NCI-H1092 treated with DMSO at 0.1 percent for 48 hours (cell line): ENCODE measurements at regions not wholly inside any gene's neighbourhood (a gene's known extent, or its start where the extent isn't known, plus 50 kb on each side); places are given as distances from the start of the nearest gene placed in this dataset.

ENCODE experiments used
- DNase-seq: peaks from one replicate; lab custom pipeline; 2025; lab: John Stamatoyannopoulos, UW

GRCh38 chr16:86198206-86199118, 299.5 kb downstream of the IRF8 start:
- DNase-seq = no peak

DNA sequence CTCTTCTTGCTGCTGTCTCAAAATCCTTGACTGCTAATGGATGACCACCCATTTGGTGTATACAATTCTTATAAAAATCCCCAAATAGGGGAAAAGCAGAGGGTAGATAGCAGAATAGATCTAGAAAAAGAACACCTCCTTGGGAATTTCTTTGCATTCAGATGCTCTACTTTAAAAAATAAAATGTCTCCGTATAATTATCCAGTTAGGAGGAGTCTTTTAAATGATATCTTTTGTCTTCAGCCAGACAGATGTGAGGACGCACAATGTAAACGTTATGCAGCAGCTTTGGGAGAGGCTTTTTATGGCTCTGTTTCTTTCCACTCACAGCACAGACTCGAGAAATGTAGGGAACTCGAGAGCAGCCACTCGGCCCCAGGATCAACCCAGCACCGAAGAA, 300.2 kb downstream of the IRF8 start:
- DNase-seq = no peak

DNA sequence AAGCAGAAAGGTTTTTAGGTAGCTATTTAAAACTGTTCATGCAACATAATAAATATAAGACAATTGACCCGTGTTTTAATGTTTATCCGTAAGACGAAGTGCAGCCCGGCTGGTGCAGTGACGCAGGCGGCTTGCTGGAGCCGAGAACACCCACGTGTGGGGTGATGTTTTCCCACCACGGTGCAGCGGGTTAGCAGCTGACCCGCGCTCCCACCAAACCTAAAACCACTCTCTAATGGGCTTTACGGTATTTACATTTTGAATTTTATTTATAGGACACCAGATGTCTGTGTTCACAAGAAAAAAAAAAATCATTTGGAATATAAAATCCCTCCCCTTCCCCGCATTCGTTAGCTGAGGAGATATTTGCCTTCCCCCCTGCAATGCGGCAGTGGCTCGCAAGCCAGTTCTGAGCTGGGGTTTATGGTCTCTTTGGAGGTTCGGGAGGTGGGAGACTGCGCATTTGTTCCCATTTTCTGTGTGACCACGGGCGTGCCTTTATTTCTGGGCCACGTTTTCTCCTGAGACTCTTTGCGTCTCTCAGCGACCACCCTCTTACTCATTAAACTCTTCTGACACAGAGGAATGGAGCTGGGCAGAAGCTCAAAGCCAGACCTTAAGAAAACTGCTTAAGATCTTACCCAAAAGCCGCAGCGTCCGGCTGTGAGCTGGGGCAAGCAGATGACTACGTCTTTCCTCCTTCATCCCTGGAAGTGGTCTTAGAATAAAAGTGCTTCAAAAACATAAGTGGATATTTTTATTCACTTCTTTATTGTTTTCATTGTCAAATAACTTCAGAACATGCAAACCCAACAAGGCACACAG, 301.1 kb downstream of the IRF8 start:
- DNase-seq = no peak

DNA sequence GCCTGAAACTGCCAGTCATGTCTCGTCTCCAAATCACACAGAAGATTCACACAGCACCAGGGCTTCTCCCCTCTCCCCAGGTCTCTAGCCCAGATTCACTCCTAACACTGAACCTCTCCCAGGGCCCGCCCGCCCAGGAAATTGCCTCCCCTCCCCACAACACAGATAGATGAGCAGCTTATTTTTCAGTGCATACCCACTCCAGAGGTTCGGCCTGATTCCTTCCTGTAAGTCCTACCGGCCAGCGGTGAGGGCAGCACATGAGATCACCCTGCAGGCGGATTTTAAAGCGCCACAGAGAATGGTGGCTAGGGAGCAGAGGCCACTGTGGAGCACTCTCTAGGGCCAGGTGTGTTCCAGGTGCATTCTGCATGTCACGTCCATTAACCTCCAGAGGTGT, 301.8 kb downstream of the IRF8 start:
- no peak for DNase-seq

DNA sequence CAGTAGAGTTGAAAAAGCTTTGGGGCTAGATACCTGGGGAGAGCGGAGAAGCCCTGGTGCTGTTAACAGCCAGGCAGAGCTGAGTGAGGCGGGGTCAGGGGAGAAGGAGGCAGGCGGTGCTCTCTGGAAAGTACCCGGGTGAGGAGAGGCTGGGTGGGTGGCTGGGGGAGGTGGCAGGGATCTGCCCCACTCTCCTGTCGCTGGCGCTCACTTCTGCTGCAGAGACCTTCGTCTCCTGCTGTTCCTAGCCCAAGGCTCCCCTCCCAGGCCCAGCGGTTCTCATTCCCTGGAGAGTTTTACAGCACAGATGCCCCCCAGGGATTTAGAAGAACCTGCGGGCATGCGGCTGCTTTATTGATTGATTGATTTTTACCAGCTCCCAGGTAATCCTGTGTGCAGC, 302.8 kb downstream of the IRF8 start:
- no peak for DNase-seq

DNA sequence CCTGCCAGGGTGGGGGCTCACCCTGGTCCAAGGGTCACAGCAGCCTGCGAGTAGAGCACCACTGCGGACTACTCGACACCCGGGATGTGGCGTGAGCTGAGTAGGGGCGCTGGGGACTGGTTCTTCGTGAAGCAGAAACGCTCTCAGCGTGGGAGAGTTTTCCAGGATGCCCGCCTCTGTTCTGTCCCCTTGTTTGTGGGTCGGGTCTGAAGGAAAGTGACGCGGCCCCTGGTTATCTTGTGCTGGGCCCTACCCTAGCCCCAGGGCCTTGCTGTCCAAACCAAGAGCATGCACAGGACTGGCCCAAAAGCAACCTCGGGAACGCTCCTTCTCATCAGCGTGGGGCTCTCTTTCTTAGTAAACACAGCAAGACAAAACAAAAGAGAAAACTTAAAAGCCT, 303.3 kb downstream of the IRF8 start:
- DNase-seq = no peak

- no peak for DNase-seq
Observed at GRCh38 chr16:86202760-86203426, 303.9 kb downstream of the IRF8 start.

DNA sequence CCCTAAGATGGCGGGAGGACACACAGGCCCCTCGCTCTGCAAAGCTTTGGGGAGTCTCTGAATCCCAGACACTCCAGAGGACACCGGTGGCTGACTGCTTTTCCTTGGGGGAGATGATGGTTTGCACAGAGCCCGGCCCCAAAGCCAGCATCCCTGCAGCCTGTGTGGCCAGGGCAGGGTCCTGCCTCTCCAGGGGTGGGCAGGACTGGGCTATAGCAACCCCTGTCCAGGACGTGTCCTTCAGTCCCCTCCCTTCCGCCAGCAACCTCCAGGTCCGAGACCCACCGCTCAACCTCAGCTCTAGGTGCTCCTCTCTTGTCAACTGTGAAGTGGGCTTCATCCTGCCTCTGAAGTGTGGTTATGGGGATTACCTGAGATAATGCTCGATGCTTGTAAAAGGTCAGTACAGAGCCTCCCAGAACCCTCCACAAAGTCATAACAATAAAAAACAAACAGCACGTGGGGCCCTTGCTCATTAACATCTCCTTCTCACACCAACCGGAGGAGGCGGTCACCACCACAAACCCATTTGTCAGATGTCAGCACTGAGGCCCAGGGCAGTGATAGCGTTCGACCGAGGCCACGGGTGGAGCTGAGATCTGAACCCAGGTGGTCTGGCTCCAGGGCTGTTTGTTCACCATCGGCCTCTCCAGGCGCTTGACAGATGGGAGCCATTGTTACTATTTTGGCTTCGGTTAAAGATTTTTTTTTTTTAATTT, 304.8 kb downstream of the IRF8 start:
- no peak for DNase-seq

DNA sequence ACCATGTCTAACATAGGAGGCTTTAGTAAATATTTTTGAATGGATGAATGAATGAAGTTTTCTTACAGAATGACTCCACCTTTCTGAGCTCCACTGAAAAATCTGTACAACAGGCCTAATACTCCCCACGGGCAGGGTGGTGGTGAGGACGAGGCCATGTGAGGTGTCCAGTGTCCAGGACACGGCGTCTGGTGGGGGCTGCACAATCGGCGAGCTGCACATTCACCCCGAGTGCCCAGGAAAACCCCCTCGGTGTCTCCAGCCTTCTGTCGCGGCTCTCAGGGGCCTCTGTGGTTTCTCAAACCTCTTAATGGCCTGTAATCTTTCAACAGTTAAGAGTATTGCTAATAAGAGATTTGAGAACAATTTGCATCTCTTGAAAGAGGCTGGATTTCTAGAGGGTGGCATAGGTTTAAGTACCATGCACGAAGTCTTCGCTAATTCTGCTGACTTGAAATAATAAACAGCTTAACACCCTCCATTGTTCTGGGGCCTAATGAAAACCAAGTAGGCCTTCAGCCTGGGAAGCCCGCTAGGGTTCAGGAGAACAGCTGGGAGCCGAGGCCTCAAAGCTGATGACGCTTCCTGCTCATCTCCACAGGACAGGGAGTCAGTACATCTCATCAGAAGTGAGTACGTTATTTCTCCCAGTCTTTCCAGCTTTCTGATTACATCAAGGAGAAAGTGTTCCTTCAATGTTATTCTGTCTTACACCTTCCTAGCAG, 304.6 kb upstream of the FOXF1 start:
- no peak for DNase-seq

- no peak for DNase-seq
Observed at GRCh38 chr16:86207350-86207749, 303.0 kb upstream of the FOXF1 start.

GRCh38 chr16:86209202-86209601, 301.1 kb upstream of the FOXF1 start:
- no peak for DNase-seq

DNA sequence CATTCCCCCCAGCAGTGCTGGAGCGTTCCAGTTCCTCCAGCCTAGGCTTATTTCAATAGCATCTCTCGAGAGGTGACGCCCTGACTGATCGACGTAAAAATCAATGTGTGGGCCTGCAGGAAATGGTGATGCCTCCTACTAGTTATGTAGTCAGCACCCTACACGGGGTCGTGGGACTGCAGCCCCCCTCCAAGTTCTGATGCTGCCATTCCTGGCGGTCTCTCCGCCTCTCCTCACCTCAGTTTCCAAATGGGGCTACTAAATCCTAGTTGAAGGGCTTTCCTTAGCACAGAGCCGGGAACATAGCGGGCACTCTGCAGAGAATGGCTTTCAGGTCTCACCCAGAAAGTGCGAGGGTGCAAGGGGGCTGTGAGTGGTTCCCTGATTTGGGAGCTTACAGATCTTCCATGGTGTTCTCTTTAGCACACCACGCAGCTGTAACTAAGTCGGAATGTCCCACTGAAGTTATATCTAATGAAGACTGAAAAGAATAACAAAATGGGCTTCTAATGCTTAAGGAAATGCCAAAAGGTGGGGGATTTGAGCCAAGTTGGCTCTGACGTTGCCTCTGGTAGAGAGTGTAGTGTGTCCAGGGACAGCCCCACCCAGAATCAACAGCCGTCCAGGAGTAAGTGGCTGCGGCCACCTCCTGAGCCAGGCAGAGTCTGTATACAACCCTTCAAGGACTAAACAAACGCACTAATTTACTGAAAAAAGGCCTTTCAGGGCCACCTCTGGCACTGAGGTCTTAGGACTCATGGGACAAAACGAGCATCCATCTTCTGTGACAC, 299.7 kb upstream of the FOXF1 start:
- no peak for DNase-seq

GRCh38 chr16:86211265-86211664, 299.1 kb upstream of the FOXF1 start:
- no peak for DNase-seq

- no peak for DNase-seq
Observed at GRCh38 chr16:86211800-86212199, 298.5 kb upstream of the FOXF1 start.

DNA sequence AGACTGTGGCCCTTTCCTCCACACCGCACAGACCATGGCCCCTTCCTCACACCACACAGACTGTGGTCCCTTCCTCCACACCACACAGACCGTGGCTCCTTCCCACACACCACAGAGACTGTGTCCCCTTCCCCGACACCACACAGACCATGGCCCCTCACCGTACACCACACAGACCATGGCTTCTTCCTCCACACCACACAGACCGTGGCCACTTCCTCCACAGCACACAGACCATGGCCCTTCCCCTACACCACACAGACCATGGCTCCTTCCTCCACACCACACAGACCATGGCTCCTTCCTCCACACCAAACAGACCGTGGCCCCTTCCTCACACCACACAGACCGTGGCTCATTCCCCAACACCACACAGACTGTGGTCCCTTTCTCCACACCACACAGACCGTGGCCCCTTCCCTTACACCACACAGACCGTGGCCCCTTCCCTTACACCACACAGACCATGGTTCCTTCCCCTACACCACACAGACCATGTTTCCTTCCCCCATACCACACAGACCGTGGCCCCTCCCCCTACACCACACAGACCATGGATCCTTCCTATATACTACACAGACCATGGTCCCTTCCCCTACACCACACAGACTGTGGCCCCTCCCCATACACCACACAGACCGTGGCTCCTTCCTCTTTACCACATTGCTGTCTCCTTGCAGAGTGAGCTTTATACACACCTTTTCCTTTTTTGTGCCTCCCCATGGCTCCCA, 297.5 kb upstream of the FOXF1 start:
- DNase-seq = no peak

DNA sequence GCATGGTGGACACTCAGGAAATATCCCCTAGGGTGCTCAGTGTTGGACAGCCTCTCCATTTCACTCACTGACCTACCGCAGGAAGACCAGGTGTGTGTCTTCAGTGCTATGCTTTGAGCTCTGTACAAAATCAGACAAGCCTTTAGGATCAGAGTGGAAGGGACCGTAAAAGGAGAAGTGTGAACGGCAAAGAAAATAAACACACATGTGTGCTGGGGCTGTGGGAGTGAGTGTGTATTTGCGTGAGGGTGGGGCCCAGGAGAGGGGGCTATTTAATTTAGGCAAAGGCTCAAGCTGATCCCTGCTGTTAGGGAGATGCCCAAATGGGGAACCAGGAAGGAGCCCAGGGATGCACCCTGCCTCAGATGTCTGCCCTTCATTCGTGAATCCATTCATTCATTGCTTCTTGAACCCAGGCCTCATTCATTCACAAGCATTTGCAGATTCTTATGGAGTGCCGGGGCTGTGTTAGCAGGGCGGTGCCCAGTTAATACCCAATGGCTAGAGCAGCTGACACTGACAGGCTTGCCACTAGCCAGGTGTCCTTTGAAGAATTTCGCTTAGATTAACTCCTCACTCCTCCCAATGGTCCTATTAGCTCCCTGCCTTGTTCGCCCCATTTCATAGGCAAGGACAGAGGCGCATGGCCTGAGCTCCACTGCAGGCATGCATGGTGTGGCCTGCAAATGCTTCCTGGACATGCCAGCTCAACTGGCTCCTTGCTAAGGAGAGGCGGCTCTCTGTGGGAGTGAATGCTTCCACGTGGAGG, 296.7 kb upstream of the FOXF1 start:
- DNase-seq = no peak

DNA sequence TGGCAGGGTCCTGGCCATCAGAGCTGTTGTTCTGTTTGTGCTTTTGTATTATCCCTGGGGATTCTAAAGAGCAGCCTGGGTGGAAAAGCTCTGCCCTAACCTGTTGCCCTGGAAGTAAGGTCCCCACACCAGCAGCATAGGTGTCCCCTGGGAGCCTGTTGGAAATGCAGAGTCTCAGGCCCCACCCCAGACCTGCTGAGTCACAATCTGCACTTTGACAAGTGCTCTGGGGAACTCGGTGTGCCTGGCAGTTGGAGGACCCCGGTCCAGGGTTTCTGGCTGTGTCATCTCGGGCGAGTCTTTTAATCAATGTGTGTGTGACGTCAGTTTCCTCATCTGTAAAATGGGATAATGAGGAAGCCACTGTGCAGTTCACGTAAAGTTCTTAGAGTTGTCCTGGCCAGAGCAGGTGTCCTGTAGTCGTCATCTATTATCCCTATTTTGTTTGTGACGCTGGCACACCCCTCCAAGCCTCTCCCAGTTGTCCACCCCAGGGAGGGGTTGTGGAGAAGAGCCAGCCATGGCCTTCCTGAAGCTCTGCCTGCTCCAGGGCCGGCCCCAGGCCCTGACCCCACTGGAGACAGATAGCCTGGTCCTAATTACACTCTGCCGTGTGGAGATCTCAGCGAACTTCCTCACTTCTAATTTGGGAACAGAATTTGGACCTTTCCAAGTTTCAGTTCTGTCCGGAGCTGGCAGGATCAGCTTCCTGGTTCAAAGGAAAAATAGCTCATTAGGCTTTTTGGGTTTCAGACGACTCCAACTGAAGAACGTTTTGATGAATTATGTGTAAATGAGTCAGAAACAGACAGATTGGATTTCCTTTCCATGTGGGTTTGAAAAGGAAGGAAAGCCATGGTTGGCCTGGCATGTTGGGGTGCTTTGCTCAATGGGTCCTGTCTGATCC, 295.7 kb upstream of the FOXF1 start:
- no peak for DNase-seq
